ENCODE measurements at regions not wholly inside any gene's neighbourhood (a gene's known extent, or its start where the extent isn't known, plus 50 kb on each side); places are given as distances from the start of the nearest gene placed in this dataset.

GRCh38 chr7:53520841-53521240, 485.4 kb downstream of the POM121L12 start:
- TF ChIP-seq CTCF (IDR thresholded peaks at IDR 0.05) (no peak), POLR2A (IDR thresholded peaks at IDR 0.05) (no peak)
